Colon (tissue), 2 donors: ENCODE measurements at regions not wholly inside any gene's neighbourhood (a gene's known extent, or its start where the extent isn't known, plus 50 kb on each side); places are given as distances from the start of the nearest gene placed in this dataset.
"Not testable (repeated sequence)": the region's sequence is repeated elsewhere in the genome, so short reads cannot be mapped to it uniquely, and the experiment has no call there.

ENCODE experiments used
- FAIRE-seq: peaks from 2 replicates; lab custom pipeline; 2012; peaks lifted over from hg19 to GRCh38; lab: Jason Lieb, UNC
- donor health status: control.
- donor health status: control.

- FAIRE-seq, result no peak
Measured at GRCh38 chr6:51414361-51414760, 595.7 kb downstream of the TFAP2B start.

- no peak for FAIRE-seq
Measured at GRCh38 chr6:51415501-51415900, 596.8 kb downstream of the TFAP2B start.

- no peak for FAIRE-seq
Measured at GRCh38 chr6:51429017-51429712, 610.5 kb downstream of the TFAP2B start.

- no peak for FAIRE-seq
Measured at GRCh38 chr6:51430589-51430988, 611.9 kb downstream of the TFAP2B start.

GRCh38 chr6:51432481-51432880 is 613.8 kb downstream of the TFAP2B start:
- FAIRE-seq, result no peak

- FAIRE-seq, result no peak
Measured at GRCh38 chr6:51450248-51450957, 631.7 kb downstream of the TFAP2B start.

GRCh38 chr6:51450958-51451357 is 632.3 kb downstream of the TFAP2B start:
- no peak for FAIRE-seq

GRCh38 chr6:51456282-51456681 is 631.1 kb downstream of the PKHD1 start:
- no peak for FAIRE-seq

- no peak for FAIRE-seq
Measured at GRCh38 chr6:51459958-51460357, 627.5 kb downstream of the PKHD1 start.

GRCh38 chr6:51462896-51463295 is 624.5 kb downstream of the PKHD1 start:
- FAIRE-seq, result no peak

- FAIRE-seq, result no peak
Measured at GRCh38 chr6:51463321-51463720, 624.1 kb downstream of the PKHD1 start.

- FAIRE-seq, result no peak
Measured at GRCh38 chr6:51464956-51465355, 622.5 kb downstream of the PKHD1 start.

- FAIRE-seq, result no peak
Measured at GRCh38 chr6:51466427-51466826, 621.0 kb downstream of the PKHD1 start.

- no peak for FAIRE-seq
Measured at GRCh38 chr6:51467231-51467952, 620.0 kb downstream of the PKHD1 start.

- FAIRE-seq, result no peak
Measured at GRCh38 chr6:51468704-51469103, 618.7 kb downstream of the PKHD1 start.

GRCh38 chr6:51472745-51473487 is 614.5 kb downstream of the PKHD1 start:
- no peak for FAIRE-seq

GRCh38 chr6:51474022-51474975 is 613.1 kb downstream of the PKHD1 start:
- no peak for FAIRE-seq

GRCh38 chr6:51477711-51478311 is 609.6 kb downstream of the PKHD1 start:
- no peak for FAIRE-seq

GRCh38 chr6:51479296-51479695 is 608.1 kb downstream of the PKHD1 start:
- FAIRE-seq, result no peak

- FAIRE-seq, result no peak
Measured at GRCh38 chr6:51480040-51480439, 607.4 kb downstream of the PKHD1 start.

GRCh38 chr6:51485869-51486268 is 601.5 kb downstream of the PKHD1 start:
- not testable (repeated sequence) for FAIRE-seq
